ENCODE measurements at regions not wholly inside any gene's neighbourhood (a gene's known extent, or its start where the extent isn't known, plus 50 kb on each side); places are given as distances from the start of the nearest gene placed in this dataset.

DNA sequence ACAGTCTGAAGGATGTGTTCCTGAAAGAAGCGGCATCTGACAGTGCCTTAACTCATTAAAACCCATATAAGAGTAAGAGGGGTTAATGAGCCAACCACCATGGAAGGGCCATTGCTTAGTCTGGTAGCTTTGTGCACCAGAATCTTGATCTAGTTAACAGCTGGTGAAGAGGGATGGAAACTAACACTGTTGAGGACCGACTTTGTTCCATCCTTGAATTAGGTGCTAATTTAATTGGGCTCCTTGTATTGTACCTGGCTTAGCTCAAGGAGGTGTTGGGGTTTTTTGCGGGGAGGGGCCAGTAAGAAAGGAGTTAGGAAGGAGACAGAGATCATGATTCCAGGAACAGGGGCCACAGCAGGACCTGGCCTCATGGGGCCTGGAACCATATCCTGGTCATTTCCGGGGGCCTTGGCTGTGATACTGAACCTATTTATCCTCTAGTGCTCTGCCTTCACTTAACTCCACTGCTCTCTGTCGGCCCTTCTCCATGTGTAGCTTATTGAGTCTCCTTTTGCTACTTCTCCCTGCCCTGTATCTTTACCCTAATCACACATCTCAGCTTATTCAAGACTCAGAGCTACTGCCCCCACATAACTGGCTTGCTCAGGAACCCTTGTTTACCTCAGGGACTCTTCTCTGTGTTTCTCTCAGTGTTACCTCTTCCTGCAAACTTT is 93.0 kb downstream of the RPL22L1 start (continued):
- TF ChIP-seq ZNF766 (CRISPR knock-in tag; conservative IDR thresholded peaks at IDR 0.05) = no peak
- peak; percentile 85 for TF ChIP-seq DMBX1 (CRISPR knock-in tag; IDR thresholded peaks at IDR 0.05; ENCODE audit: borderline replicate concordance)
- TF ChIP-seq EZH2 (IDR thresholded peaks at IDR 0.05; ENCODE audit: borderline replicate concordance, low read depth, low read length) = no peak
- TF ChIP-seq JUND (IDR thresholded peaks at IDR 0.05; ENCODE audit: borderline replicate concordance, low read depth, low read length) = no peak
- peak; percentile 51; the same call in 1 of the 3 replicates for TF ChIP-seq JUND (tag; IDR thresholded peaks at IDR 0.05; ENCODE audit: borderline replicate concordance, low read depth, low read length)
- TF ChIP-seq, protein P1, sequence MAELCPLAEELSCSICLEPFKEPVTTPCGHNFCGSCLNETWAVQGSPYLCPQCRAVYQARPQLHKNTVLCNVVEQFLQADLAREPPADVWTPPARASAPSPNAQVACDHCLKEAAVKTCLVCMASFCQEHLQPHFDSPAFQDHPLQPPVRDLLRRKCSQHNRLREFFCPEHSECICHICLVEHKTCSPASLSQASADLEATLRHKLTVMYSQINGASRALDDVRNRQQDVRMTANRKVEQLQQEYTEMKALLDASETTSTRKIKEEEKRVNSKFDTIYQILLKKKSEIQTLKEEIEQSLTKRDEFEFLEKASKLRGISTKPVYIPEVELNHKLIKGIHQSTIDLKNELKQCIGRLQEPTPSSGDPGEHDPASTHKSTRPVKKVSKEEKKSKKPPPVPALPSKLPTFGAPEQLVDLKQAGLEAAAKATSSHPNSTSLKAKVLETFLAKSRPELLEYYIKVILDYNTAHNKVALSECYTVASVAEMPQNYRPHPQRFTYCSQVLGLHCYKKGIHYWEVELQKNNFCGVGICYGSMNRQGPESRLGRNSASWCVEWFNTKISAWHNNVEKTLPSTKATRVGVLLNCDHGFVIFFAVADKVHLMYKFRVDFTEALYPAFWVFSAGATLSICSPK (IDR thresholded peaks at IDR 0.05; ENCODE audit: borderline replicate concordance) = no peak
- no peak for TF ChIP-seq NBN (IDR thresholded peaks at IDR 0.05; ENCODE audit: low read depth)
- TF ChIP-seq ZNF830 (CRISPR knock-in tag; IDR thresholded peaks at IDR 0.05) = 0 out of 2 replicates have a peak, but pooled peaks have one; percentile 8
- TF ChIP-seq U2AF2 (optimal IDR thresholded peaks at IDR 0.05; ENCODE audit: low read depth, low read length) = no peak
- TF ChIP-seq, protein P2, sequence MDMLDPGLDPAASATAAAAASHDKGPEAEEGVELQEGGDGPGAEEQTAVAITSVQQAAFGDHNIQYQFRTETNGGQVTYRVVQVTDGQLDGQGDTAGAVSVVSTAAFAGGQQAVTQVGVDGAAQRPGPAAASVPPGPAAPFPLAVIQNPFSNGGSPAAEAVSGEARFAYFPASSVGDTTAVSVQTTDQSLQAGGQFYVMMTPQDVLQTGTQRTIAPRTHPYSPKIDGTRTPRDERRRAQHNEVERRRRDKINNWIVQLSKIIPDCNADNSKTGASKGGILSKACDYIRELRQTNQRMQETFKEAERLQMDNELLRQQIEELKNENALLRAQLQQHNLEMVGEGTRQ (CRISPR knock-in tag; IDR thresholded peaks at IDR 0.05) = no peak
- no peak for TF ChIP-seq RUNX1 (IDR thresholded peaks at IDR 0.05; ENCODE audit: low read depth)
- TF ChIP-seq, protein P3, sequence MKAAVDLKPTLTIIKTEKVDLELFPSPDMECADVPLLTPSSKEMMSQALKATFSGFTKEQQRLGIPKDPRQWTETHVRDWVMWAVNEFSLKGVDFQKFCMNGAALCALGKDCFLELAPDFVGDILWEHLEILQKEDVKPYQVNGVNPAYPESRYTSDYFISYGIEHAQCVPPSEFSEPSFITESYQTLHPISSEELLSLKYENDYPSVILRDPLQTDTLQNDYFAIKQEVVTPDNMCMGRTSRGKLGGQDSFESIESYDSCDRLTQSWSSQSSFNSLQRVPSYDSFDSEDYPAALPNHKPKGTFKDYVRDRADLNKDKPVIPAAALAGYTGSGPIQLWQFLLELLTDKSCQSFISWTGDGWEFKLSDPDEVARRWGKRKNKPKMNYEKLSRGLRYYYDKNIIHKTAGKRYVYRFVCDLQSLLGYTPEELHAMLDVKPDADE (conservative IDR thresholded peaks at IDR 0.05; ENCODE audit: control insufficient read depth, low read depth, low read length) = no peak
- peak; percentile 59; the same call in 1 of the 2 replicates for TF ChIP-seq HMBOX1 (IDR thresholded peaks at IDR 0.05)
- TF ChIP-seq CREB3 (tag; conservative IDR thresholded peaks at IDR 0.05; ENCODE audit: low read depth) = peak; percentile 37; the same call in 1 of the 2 replicates
- TF ChIP-seq SNRNP70 (optimal IDR thresholded peaks at IDR 0.05; ENCODE audit: low read depth, low read length) = no peak
- no peak for TF ChIP-seq TEAD4 (IDR thresholded peaks at IDR 0.05; ENCODE audit: low read length)
- no peak for TF ChIP-seq TEAD4 (CRISPR knock-in tag; IDR thresholded peaks at IDR 0.05; ENCODE audit: borderline replicate concordance)
- TF ChIP-seq ZNF232 (CRISPR knock-in tag; IDR thresholded peaks at IDR 0.05) = no peak
- TF ChIP-seq ETS2 (tag; IDR thresholded peaks at IDR 0.05; ENCODE audit: borderline replicate concordance, poor library complexity, severe bottlenecking) = no peak
- 0 out of 2 replicates have a peak, but pooled peaks have one; percentile 30 for TF ChIP-seq HEY1 (CRISPR knock-in tag; IDR thresholded peaks at IDR 0.05; ENCODE audit: borderline replicate concordance)
- peak; percentile 81; the same call in 1 of the 2 replicates for TF ChIP-seq ZNF589 (CRISPR knock-in tag; IDR thresholded peaks at IDR 0.05; ENCODE audit: low read depth)
- peak; percentile 55 for TF ChIP-seq BRD9 (IDR thresholded peaks at IDR 0.05; ENCODE audit: low read depth, partially characterized antibody)
- TF ChIP-seq MCM2 (IDR thresholded peaks at IDR 0.05; ENCODE audit: low read depth) = no peak

Measured in K562 (cell line).